ENCODE measurements at regions not wholly inside any gene's neighbourhood (a gene's known extent, or its start where the extent isn't known, plus 50 kb on each side); places are given as distances from the start of the nearest gene placed in this dataset.

DNA sequence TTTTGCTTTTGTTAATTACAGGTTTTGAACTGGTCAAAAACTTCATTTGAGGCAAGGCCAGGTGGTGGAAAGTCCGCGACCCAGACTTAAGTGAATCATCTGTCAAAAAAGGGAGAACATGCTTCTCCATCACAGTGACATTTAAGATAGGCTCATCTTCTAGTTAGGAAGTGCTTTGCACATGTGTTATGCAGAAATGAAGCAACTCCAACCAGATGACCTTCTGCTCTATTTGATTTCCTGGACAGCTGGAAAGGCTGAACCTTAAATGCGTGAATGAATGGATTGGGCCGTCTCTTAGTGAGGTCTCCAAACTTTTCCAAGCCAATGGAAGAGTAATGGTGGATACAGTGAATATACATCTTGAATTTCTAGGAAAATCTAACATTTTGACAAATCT lies 101.6 kb upstream of the FAM13C start:
- no peaks in the 10 kb centered on the region for H3K36me3 ChIP-seq
- H3K27ac ChIP-seq = no peak overlapping the region
- no peak for DNase-seq (ENCODE audit: low spot score in 2 of 2)
- TF ChIP-seq, protein P1, sequence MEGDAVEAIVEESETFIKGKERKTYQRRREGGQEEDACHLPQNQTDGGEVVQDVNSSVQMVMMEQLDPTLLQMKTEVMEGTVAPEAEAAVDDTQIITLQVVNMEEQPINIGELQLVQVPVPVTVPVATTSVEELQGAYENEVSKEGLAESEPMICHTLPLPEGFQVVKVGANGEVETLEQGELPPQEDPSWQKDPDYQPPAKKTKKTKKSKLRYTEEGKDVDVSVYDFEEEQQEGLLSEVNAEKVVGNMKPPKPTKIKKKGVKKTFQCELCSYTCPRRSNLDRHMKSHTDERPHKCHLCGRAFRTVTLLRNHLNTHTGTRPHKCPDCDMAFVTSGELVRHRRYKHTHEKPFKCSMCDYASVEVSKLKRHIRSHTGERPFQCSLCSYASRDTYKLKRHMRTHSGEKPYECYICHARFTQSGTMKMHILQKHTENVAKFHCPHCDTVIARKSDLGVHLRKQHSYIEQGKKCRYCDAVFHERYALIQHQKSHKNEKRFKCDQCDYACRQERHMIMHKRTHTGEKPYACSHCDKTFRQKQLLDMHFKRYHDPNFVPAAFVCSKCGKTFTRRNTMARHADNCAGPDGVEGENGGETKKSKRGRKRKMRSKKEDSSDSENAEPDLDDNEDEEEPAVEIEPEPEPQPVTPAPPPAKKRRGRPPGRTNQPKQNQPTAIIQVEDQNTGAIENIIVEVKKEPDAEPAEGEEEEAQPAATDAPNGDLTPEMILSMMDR (IDR thresholded peaks at IDR 0.05) = no peak
- H3K4me1 ChIP-seq = peaks cover 0 to 3% of the 10 kb centered on the region in 2 donors
- intact Hi-C loops (cut with DNase I) = loop anchor here (10.0 kb wide), 1 partner anchor 219 kb away; no protein-coding TSS in a partner anchor
- H3K27me3 ChIP-seq = no peaks in the 10 kb centered on the region
- no peaks in the 10 kb centered on the region for H3K9me3 ChIP-seq
- H3K4me3 ChIP-seq = no peak overlapping the region

DNA sequence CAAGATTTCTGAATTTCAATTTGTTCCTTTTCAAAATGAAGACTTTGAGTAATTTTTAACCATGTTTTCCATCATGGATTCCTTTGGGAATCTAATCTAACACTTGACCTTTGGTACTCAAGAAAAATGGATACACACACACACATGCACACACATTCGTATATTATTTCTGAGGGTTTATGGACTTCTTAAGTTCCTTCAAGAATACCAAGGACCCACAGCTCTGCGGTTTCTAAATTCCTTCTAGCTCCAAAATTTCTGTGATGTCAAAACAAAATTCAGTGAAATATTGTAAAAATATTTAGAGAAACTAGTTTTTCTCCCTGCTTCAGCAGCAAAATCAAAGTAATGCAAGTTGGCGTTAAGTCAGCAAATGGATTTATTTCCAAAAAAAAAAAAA lies 98.3 kb upstream of the FAM13C start:
- no peaks in the 10 kb centered on the region for H3K27me3 ChIP-seq
- DNase-seq (ENCODE audit: low spot score in 2 of 2) = no peak
- TF ChIP-seq, protein P1 (IDR thresholded peaks at IDR 0.05) = no peak
- peaks cover 0 to 3% of the 10 kb centered on the region in 2 donors for H3K4me1 ChIP-seq
- H3K4me3 ChIP-seq = no peak overlapping the region
- H3K36me3 ChIP-seq = no peaks in the 10 kb centered on the region
- H3K9me3 ChIP-seq = no peaks in the 10 kb centered on the region
- intact Hi-C loops (cut with DNase I) = loop anchor here (10.0 kb wide), 1 partner anchor 216 kb away; no protein-coding TSS in a partner anchor
- H3K27ac ChIP-seq = no peak overlapping the region

DNA sequence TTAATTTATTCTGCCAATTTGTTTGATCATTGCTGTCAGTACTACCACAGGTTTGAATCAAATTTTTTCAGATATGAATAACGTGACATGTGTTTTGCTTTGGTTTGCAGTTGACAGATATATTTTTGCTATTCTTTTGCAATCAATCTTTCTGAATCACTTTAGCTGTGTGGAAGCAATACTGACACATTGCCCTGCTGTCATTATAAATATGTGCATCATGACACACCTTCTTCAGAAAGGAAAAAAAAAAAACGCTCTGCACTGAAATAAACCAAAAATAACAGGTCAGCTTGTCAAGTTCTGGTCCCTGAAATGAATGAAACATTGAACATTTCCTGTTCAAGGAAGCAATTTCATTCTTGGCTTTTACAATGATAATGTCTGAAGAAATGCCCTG lies 93.8 kb upstream of the FAM13C start:
- Histone ChIP-seq H3K27ac (no peak overlapping the region), H3K27me3 (no peaks in the 10 kb centered on the region), H3K36me3 (no peaks in the 10 kb centered on the region), H3K4me1 (no peaks in the 10 kb centered on the region), H3K9me3 (no peaks in the 10 kb centered on the region), H3K4me3 (no peak overlapping the region)
- no peak for DNase-seq (ENCODE audit: low spot score in 2 of 2)
- TF ChIP-seq, protein P1 (IDR thresholded peaks at IDR 0.05) = no peak
- intact Hi-C loops (cut with DNase I) = no loop called here

DNA sequence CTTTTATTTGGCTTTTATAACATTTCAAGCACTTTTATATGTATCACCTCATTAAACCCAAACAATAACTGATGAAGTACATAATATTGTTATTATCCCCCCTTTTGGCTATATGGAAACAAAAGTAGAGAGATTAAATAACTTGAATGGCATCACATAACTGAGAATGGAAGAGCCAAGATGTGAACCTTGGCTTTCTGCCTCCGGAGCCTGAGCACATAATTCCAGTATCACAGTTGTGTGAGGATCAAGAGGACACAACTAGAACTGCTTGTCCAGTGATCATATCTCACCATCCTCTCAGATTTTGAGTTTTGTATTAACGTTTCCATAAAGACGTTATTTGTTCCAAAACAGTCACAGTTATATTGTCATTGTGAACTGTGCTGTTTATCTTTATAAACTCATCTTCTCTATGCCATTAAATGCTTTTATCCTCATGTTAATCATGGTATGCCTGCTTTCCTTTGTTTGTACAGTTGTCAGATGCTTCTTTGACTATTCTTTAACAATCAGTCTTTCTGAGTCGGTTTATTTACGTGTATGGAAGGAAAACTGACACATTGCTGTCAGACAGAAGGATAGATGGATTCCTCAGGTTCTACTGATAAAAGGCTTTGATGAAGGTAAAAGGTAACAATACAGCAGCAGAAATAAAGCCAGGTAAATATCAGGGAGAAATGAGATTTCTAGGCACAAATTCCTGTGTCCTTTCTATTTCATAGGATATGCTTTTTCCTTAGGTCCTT lies 92.0 kb upstream of the FAM13C start:
- Histone ChIP-seq H3K27me3 (no peaks in the 10 kb centered on the region), H3K27ac (no peak overlapping the region), H3K9me3 (no peaks in the 10 kb centered on the region), H3K4me1 (no peaks in the 10 kb centered on the region), H3K36me3 (no peaks in the 10 kb centered on the region), H3K4me3 (no peak overlapping the region)
- no peak for DNase-seq (ENCODE audit: low spot score in 2 of 2)
- TF ChIP-seq, protein P1 (IDR thresholded peaks at IDR 0.05) = no peak
- intact Hi-C loops (cut with DNase I) = no loop called here

DNA sequence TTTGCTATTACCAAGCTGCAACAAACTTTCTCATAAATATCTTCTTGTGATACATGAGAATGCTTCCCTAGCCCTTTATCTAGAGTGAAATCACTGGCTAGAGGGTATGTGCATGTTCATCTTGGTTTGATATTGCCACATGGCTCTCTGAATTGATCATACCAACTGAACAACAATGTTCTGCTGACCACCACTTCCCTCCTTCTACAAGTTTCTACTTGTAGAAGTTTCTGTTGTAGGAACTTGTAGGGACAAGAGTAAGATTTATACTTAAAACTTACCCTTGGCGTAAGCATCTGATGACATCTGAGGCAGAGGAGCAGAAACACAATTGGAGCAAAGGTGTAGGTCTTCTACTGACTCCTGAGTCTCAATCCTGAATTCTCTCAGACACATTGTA lies 86.3 kb upstream of the FAM13C start:
- Histone ChIP-seq H3K9me3 (no peaks in the 10 kb centered on the region), H3K4me1 (no peaks in the 10 kb centered on the region), H3K27ac (no peak overlapping the region), H3K27me3 (no peaks in the 10 kb centered on the region), H3K36me3 (no peaks in the 10 kb centered on the region), H3K4me3 (no peak overlapping the region)
- TF ChIP-seq, protein P1 (IDR thresholded peaks at IDR 0.05) = no peak
- DNase-seq (ENCODE audit: low spot score in 2 of 2) = no peak
- intact Hi-C loops (cut with DNase I) = no loop called here
